ENCODE measurements at regions not wholly inside any gene's neighbourhood (a gene's known extent, or its start where the extent isn't known, plus 50 kb on each side); places are given as distances from the start of the nearest gene placed in this dataset.

GRCh38 chr10:28930514-28931495 is 253.5 kb downstream of the BAMBI start:
- no peak for DNase-seq

- DNase-seq = no peak
Measured at GRCh38 chr10:28935061-28935460, 257.7 kb downstream of the BAMBI start.

GRCh38 chr10:28937959-28938358 is 260.6 kb downstream of the BAMBI start:
- no peak for DNase-seq

GRCh38 chr10:28938745-28939144 is 261.4 kb downstream of the BAMBI start:
- no peak for DNase-seq

GRCh38 chr10:28939281-28940157 is 262.2 kb downstream of the BAMBI start:
- DNase-seq = peak in 1 of 3 donors; percentile 7

- DNase-seq = no peak
Measured at GRCh38 chr10:28940158-28940888, 263.0 kb downstream of the BAMBI start.

GRCh38 chr10:28942012-28942411 is 264.7 kb downstream of the BAMBI start:
- DNase-seq = no peak

GRCh38 chr10:28945959-28946358 is 268.6 kb downstream of the BAMBI start:
- no peak for DNase-seq

GRCh38 chr10:28946479-28946878 is 269.2 kb downstream of the BAMBI start:
- no peak for DNase-seq

GRCh38 chr10:28947171-28947570 is 269.9 kb downstream of the BAMBI start:
- DNase-seq = no peak

- DNase-seq = no peak
Measured at GRCh38 chr10:28948046-28948445, 270.7 kb downstream of the BAMBI start.

- no peak for DNase-seq
Measured at GRCh38 chr10:28949005-28950004, 272.0 kb downstream of the BAMBI start.

GRCh38 chr10:28951484-28951883 is 274.2 kb downstream of the BAMBI start:
- no peak for DNase-seq

- no peak for DNase-seq
Measured at GRCh38 chr10:28952523-28952922, 275.2 kb downstream of the BAMBI start.

- no peak for DNase-seq
Measured at GRCh38 chr10:28954211-28954610, 276.9 kb downstream of the BAMBI start.

- no peak for DNase-seq
Measured at GRCh38 chr10:28958468-28958867, 281.1 kb downstream of the BAMBI start.

- no peak for DNase-seq
Measured at GRCh38 chr10:28959850-28960501, 282.7 kb downstream of the BAMBI start.

GRCh38 chr10:28962768-28963167 is 285.4 kb downstream of the BAMBI start:
- no peak for DNase-seq

GRCh38 chr10:28963539-28964221 is 286.4 kb downstream of the BAMBI start:
- no peak for DNase-seq

GRCh38 chr10:28965937-28966336 is 288.6 kb downstream of the BAMBI start:
- DNase-seq = no peak

Measured in suppressor macrophage treated with lipopolysaccharide for 1 hour (primary cell).